ENCODE measurements at regions not wholly inside any gene's neighbourhood (a gene's known extent, or its start where the extent isn't known, plus 50 kb on each side); places are given as distances from the start of the nearest gene placed in this dataset.

- no peaks in the 10 kb centered on the region for H3K4me1 Mint-ChIP-seq
- no peaks in the 10 kb centered on the region for H3K9me3 Mint-ChIP-seq
- no peak for DNase-seq
- H3K27ac Mint-ChIP-seq: no peak overlapping the region
- ATAC-seq: no peak
- H3K27me3 Mint-ChIP-seq: peaks cover 25% of the 10 kb centered on the region
- H3K4me3 Mint-ChIP-seq: no peak overlapping the region
Observed at GRCh38 chr10:84075226-84076046, 63.9 kb upstream of the GHITM start.

GRCh38 chr10:84076047-84076388 is 63.3 kb upstream of the GHITM start:
- DNase-seq: no peak
- ATAC-seq: no peak
- Mint-ChIP-seq H3K4me3 (no peak overlapping the region), H3K4me1 (no peaks in the 10 kb centered on the region), H3K27ac (no peak overlapping the region), H3K27me3 (peaks cover 25% of the 10 kb centered on the region), H3K9me3 (no peaks in the 10 kb centered on the region)

- Mint-ChIP-seq H3K9me3 (no peaks in the 10 kb centered on the region), H3K4me3 (no peak overlapping the region), H3K4me1 (no peaks in the 10 kb centered on the region), H3K27me3 (peaks cover 25% of the 10 kb centered on the region), H3K27ac (no peak overlapping the region)
- ATAC-seq (no peak), DNase-seq (no peak)
Observed at GRCh38 chr10:84076540-84077195, 62.6 kb upstream of the GHITM start.

GRCh38 chr10:84077768-84078167 is 61.5 kb upstream of the GHITM start:
- no peaks in the 10 kb centered on the region for H3K9me3 Mint-ChIP-seq
- H3K4me1 Mint-ChIP-seq: no peaks in the 10 kb centered on the region
- no peak overlapping the region for H3K27ac Mint-ChIP-seq
- no peak overlapping the region for H3K4me3 Mint-ChIP-seq
- peaks cover 25% of the 10 kb centered on the region for H3K27me3 Mint-ChIP-seq
- no peak for ATAC-seq
- DNase-seq: no peak

GRCh38 chr10:84078771-84079170 is 60.5 kb upstream of the GHITM start:
- Mint-ChIP-seq H3K4me3 (no peak overlapping the region), H3K27ac (no peak overlapping the region), H3K4me1 (no peaks in the 10 kb centered on the region), H3K9me3 (no peaks in the 10 kb centered on the region), H3K27me3 (peaks cover 26% of the 10 kb centered on the region)
- DNase-seq (no peak), ATAC-seq (no peak)

GRCh38 chr10:84084342-84084741 is 55.0 kb upstream of the GHITM start:
- H3K4me3 Mint-ChIP-seq: no peak overlapping the region
- H3K27ac Mint-ChIP-seq: no peak overlapping the region
- DNase-seq (no peak), ATAC-seq (no peak)
- no peaks in the 10 kb centered on the region for H3K9me3 Mint-ChIP-seq
- peaks cover 17% of the 10 kb centered on the region for H3K27me3 Mint-ChIP-seq
- H3K4me1 Mint-ChIP-seq: no peaks in the 10 kb centered on the region

GRCh38 chr10:84087202-84087601 is 52.1 kb upstream of the GHITM start:
- DNase-seq (no peak), ATAC-seq (no peak)
- Mint-ChIP-seq H3K9me3 (no peaks in the 10 kb centered on the region), H3K27ac (no peak overlapping the region), H3K4me3 (no peak overlapping the region), H3K4me1 (no peaks in the 10 kb centered on the region), H3K27me3 (peaks cover 17% of the 10 kb centered on the region)

GRCh38 chr10:84088626-84089025 is 50.7 kb upstream of the GHITM start:
- ATAC-seq (no peak), DNase-seq (no peak)
- Mint-ChIP-seq H3K9me3 (no peaks in the 10 kb centered on the region), H3K4me1 (no peaks in the 10 kb centered on the region), H3K27me3 (peaks cover 8% of the 10 kb centered on the region), H3K27ac (no peak overlapping the region), H3K4me3 (no peak overlapping the region)

- Mint-ChIP-seq H3K9me3 (no peaks in the 10 kb centered on the region), H3K4me1 (no peaks in the 10 kb centered on the region), H3K4me3 (no peak overlapping the region), H3K27ac (no peak overlapping the region), H3K27me3 (peaks cover 6% of the 10 kb centered on the region)
- DNase-seq (no peak), ATAC-seq (no peak)
Observed at GRCh38 chr10:84089162-84089561, 50.1 kb upstream of the GHITM start.
